Mucosa of descending colon (tissue), 3 donors: ENCODE measurements at regions not wholly inside any gene's neighbourhood (a gene's known extent, or its start where the extent isn't known, plus 50 kb on each side); places are given as distances from the start of the nearest gene placed in this dataset.
A peak's percentile ranks its signal among the peaks of the same experiment; 100 is the strongest.

Experiments
- ATAC-seq: fragments of 200-7000 bp; cut with Tn5 transposase; one replicate; pipeline ENCODE4 v1.9.1; 2020; ENCODE audit warnings: mild to moderate bottlenecking, moderate library complexity
- DNase-seq, 3 donors: peaks; one replicate each; pipeline ENCODE4 v3.0.0-alpha.2; 2020
- H3K36me3 ChIP-seq: fragments of 200-600 bp; one replicate; pipeline ENCODE4 v1.8.0; 2021; ENCODE audit warnings: low read depth, mild to moderate bottlenecking
- H3K4me1 ChIP-seq: fragments of 200-600 bp; one replicate; pipeline ENCODE4 v1.8.0; 2021; ENCODE audit warnings: low read depth, mild to moderate bottlenecking
- H3K4me3 ChIP-seq: fragments of 200-600 bp; one replicate; pipeline ENCODE4 v1.8.0; 2021; ENCODE audit warnings: mild to moderate bottlenecking
- H3K9me3 ChIP-seq: fragments of 200-600 bp; one replicate; pipeline ENCODE4 v1.8.0; 2021; ENCODE audit warnings: mild to moderate bottlenecking
- CTCF ChIP-seq: fragments of 200-600 bp; IDR thresholded peaks from one replicate; pipeline ENCODE4 v1.8.0; 2022; ENCODE audit warnings: antibody characterized with exemption, mild to moderate bottlenecking
- intact Hi-C, 2 donors: fragments of 100-400 bp; cut with DNase I in 1 of 2; cut with micrococcal nuclease in 1 of 2; formaldehyde crosslinking; loops; one replicate each; pipeline versions ENCODE4 v1.11.0 to v1.11.1; 2022; cut with DNase I, micrococcal nuclease
- donor health status: DM: no; HTN: no; CAD: no; lungs with moderate emphysema.
- donor health status: DM: no; HTN: no; CAD: no.
- donor health status: DM: no; HTN: yes; CAD: no.

DNA sequence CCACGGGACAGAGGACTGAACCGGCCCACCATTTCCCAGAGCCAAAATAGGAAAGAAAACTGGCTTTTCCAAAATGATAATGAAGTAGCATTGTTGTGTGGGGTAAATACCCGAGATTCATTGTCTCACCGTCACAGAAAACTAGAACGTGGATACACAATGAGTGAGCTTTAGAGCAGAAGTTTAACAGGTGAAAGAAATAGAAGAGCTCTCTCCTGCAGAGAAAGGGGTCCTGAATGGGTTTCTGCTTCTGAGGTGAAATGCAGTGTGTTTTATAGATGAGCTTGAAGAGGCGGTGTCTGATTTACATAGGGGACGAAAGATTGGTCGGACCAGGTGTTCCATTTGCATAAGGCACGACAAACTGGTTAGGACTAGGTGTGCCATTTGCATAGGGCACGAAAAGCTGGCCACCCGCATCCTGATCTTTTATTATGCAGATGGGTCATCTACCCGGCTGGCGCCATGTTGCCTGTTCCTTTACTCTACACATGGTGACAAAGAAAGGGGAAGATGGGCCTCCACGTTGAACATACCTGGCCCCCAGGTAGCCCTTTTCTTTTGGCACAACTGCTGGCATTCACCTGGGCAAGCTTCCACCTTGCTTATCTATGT, 118.1 kb downstream of the ATXN3L start:
- intact Hi-C loops, result no loop called here
- TF ChIP-seq CTCF, result no peak
- H3K9me3 ChIP-seq, result no peaks in the 10 kb centered on the region
- no peaks in the 10 kb centered on the region for H3K36me3 ChIP-seq
- ATAC-seq, result no peak
- no peaks in the 10 kb centered on the region for H3K4me1 ChIP-seq
- H3K4me3 ChIP-seq, result no peak overlapping the region
- DNase-seq, result no peak

- Histone ChIP-seq H3K4me3 (no peak overlapping the region), H3K4me1 (no peaks in the 10 kb centered on the region), H3K36me3 (no peaks in the 10 kb centered on the region), H3K9me3 (no peaks in the 10 kb centered on the region)
- TF ChIP-seq CTCF, result no peak
- DNase-seq (no peak), ATAC-seq (no peak)
- intact Hi-C loops, result no loop called here
Observed at GRCh38 chrX:13200398-13200797, 119.5 kb downstream of the ATXN3L start.

GRCh38 chrX:13198762-13199064, 121.1 kb downstream of the ATXN3L start:
- no peaks in the 10 kb centered on the region for H3K36me3 ChIP-seq

DNA sequence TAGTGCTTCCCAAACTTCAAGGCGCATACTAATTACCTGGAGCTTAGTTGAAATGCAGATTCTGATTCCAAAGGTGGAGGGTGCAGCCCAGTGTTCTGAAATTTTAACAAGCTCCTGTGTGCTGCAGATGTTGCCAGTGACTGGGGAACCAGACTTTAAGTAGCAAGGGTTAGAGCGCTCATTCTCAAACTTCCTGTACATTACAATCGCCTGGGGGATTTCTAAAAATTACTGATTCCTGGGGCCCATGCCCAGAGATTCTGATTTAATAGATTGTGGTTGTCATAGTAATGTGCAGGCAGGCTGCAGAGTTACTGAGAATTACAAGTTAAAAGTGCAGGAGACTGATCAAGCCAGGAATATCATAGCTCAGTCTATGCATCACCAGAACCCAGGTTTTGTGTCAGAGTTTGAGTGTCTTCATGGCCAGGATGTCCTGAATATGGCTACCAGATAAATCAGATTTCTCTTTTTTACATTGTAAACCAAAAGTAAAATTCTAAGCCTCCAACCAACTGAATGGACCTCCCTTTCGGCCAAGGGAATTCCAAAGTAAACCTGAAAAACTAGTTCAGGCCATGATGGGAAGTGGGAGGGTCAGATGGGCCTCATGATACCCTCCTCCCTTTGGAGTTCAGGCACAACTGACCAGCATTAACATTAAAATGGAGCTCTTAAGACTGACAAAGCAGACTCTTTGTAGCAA, 121.6 kb downstream of the ATXN3L start:
- intact Hi-C loops, result no loop called here

More at GRCh38 chrX:13198762-13199064, 121.1 kb downstream of the ATXN3L start:
- no peak overlapping the region for H3K4me3 ChIP-seq
- intact Hi-C loops, result no loop called here
- no peaks in the 10 kb centered on the region for H3K9me3 ChIP-seq
- ATAC-seq, result no peak
- no peak for DNase-seq
- no peak for TF ChIP-seq CTCF
- H3K4me1 ChIP-seq, result no peaks in the 10 kb centered on the region

GRCh38 chrX:13196782-13197181, 123.1 kb downstream of the ATXN3L start:
- no peaks in the 10 kb centered on the region for H3K36me3 ChIP-seq
- no peaks in the 10 kb centered on the region for H3K9me3 ChIP-seq
- peak; percentile 70 for ATAC-seq
- no peaks in the 10 kb centered on the region for H3K4me1 ChIP-seq
- no peak for DNase-seq
- no peak overlapping the region for H3K4me3 ChIP-seq
- no peak for TF ChIP-seq CTCF
- intact Hi-C loops, result no loop called here

More for the DNA sequence above, 121.6 kb downstream of the ATXN3L start:
- Histone ChIP-seq H3K4me3 (no peak overlapping the region), H3K9me3 (no peaks in the 10 kb centered on the region), H3K36me3 (no peaks in the 10 kb centered on the region), H3K4me1 (no peaks in the 10 kb centered on the region)
- ATAC-seq (peak; percentile 31), DNase-seq (no peak)
- TF ChIP-seq CTCF, result no peak
